HG02642 (cell line): ENCODE measurements at regions not wholly inside any gene's neighbourhood (a gene's known extent, or its start where the extent isn't known, plus 50 kb on each side); places are given as distances from the start of the nearest gene placed in this dataset.

Experiments
- ATAC-seq: cut with Tn5 transposase; IDR thresholded peaks from one replicate; pipeline ENCODE4 v1.9.1; 2021; ENCODE audit warnings: mild to moderate bottlenecking; ENCODE audit not compliant: unreplicated experiment, poor library complexity

DNA sequence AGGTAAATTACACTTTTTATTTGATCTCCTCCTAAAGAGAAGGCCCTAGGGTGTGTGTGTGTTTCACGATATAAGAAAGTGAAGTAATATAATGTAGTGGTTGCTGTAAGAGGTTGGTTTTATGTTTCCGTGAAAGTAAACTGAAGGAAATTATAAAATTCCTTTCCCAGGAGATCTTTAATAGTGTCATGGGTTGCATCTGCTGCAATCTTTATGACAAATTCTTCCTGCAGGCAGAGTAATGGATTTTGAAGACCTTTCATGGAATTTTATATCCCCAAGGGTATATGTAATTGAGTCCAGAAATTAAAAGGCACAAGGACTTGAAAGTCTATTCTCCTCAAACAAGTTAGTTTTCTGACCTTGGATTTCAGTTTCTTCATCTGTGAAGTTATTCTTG is 538.6 kb downstream of the ANKRD50 start:
- ATAC-seq = no peak

DNA sequence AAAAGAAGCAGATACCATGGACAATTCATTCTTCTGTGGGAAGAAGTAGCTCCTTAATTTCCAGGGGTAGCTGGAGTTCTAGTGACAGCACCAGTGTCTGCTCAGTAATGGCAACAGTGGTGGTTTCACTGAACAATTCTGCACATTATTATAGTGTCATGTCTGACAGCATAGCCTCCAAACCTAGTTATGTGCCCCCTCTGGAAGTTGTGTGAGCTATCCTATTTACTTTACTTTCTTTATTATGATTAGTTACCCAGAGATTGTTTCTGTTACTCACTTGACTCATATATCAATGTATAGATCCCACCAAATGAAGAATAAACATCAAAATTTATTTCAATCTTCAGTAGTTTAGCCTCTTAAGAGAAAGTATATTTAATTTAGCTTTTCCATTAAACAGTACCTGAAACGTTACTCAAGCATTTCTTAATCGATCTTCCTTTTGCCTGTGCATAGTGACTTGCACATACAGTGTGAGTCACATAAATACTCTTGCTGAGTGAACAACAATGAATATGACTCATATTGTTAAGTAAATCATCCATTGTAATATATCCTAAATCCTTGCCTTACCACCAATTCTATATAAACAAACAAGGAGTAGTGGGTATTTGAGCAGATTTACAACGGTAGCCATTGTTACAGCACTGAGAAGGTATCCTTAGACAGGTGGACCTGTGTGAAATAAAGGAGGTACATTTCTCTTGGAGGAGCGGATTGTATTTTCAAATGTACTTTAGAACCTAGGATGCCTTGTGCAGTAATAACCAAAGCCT is 534.7 kb downstream of the ANKRD50 start:
- no peak for ATAC-seq

DNA sequence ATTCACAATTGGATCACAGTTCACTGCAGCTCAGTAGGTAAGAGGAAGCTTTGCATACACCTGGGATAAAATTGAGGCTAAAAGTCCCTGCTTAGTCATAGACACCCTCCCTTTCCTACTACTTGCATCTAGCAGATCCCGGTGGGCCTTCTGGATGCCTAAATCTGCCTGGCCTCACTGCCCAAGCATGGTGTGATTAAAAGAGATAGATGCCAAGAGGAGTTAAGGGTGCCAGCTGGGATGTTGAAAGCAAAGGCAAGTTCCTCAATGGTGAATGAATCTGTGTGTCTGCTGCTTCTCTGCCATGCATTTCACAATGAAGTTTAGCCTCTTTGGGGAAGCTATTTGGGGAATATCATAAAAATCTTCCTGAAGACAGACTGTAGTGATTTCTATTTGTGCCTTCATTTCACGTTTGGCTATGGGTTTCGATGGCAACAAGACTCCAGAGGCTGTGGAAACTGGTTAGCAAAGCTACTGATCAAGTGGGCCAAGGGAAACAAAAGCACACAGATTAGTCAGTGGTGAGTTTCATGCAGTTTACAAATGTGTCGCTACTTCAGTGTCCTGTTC is 534.0 kb downstream of the ANKRD50 start:
- no peak for ATAC-seq

DNA sequence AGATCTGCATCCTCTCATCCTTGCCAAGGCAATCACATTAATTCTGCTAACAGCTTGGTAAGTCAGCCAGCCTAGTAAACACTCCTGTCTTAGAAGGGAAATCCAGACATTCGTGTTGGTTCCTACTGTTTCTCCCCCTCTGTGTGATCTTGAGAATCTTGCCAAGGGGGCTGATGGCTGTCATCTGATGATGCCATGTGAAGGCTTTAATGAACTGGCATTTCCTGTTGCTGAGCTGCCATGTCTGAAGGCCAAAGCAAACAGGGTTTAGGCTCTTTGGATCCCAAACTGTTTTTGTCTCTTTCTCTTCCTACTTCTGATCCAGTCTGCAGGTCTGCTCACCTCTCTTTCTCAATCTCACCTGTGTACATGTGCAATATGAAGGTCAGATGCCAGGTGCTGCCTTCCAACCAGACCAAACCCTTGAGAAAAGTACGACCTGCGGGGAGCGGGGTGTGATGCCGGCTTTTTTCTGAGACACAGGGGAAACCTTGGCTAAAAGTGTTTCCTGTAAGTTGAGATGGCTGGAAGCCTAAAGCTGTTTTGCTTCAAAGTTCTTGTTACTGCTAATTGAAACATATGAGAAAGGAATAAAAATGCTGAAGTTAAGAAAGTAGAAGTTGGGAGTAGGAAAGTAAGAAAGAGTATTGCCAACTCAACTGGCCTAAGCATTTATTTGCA is 532.9 kb downstream of the ANKRD50 start:
- ATAC-seq = no peak

DNA sequence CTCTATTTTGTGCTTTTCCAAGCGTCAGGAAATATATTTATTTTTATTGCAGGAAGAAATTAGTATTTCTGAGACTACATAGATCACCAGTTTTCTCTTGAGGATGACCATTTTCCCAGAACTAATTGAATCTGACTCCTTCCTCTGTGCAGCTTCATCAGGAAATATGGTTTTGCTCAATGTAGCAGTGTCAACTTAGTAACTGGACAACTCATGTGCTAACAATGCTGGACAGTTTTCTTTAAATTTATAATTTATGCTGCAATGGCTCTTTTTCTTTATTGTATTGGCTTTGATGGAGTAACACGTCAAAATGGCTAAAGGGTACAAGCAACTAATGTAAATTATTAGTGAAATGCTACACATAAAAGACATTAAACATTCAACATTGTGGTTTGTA is 531.5 kb downstream of the ANKRD50 start:
- ATAC-seq = no peak

DNA sequence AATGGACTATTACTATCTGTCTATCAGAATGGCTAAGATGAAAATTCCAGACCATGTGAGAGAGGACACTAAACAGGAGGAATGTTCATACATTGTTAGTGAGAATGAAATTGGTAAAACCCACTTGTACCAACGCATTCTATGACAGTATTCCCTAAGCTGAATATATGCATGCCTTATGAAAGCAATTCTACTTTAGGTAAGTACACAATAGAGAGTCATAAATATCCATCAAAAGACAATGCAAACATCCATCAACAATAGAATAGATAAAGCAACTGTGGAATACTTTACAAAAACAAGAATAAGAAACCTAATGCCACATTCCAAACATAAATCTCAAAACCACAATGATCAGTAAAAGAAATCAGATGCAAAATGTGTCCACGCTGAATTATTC is 529.3 kb downstream of the ANKRD50 start:
- ATAC-seq = no peak

DNA sequence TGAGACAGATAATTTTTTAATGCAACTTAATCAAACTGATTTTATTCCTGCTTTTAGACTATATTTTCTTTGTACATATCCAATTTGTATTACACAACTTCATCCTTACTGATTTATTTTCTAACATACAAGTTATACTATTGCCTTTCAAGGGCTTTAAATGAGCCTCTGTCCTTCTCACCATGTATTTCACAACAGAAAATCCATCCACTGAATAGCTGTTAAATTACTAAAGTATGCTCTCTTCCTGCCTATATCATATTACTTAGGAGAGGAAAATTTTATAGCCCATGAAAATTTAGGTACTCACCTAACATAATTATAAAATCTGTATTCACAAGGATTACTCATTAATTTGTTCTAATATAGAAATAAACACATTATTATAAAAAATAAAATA is 528.6 kb downstream of the ANKRD50 start:
- no peak for ATAC-seq

DNA sequence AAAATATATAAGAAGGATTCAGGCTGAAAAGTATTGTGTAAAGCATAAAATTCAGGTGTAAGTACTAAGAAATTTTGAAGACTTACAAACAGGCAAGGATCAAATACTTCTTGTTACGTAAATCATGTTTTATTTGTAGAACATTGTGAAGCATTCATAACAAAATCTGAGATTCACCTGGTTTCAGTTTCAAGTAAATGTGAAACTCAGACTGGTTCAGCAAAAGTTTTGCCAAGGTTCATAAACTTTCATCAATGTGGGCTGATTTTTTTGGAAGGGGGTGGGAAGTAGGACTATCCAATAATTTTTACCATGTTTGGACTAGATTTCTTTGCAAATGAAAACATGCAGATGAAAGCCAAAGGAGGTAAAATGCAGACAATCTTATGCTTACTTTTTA is 527.7 kb downstream of the ANKRD50 start:
- no peak for ATAC-seq

DNA sequence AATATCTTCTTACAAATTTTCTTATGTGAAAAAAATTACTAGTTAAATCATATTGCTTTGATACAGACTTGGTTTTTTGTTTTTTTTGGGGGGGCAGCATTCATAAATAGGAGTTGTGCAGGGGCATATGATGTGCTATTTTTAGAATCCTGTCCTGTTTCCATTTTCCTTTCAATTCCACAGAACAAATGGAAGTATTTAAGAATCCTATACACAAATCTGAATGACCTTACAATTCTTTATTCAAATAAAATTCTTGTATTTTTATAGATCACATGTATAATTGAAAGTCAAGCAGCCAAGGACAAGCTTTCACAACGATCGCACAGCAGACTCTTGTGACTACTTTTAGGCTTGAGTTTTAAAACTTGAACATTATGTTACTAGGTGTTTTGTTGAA is 523.9 kb downstream of the ANKRD50 start:
- no peak for ATAC-seq

DNA sequence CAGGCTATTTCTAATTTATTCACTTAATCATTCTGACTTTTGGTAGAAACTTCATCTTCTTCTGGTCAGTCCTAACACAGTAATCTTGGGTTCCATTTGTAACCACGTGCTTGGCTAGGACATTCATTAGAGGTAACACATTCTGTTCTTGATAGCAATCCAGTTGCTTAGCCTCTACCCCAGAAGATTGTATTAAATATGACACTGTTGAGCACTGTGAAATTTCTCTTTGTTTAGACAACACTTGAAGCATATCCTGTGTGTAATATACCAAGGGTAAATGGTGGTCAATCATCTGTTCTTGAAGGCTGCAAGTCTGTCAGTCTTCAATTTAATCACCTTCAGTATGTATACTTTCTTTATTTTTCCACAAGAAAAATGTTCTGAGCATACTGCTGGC is 523.0 kb downstream of the ANKRD50 start:
- ATAC-seq = no peak

DNA sequence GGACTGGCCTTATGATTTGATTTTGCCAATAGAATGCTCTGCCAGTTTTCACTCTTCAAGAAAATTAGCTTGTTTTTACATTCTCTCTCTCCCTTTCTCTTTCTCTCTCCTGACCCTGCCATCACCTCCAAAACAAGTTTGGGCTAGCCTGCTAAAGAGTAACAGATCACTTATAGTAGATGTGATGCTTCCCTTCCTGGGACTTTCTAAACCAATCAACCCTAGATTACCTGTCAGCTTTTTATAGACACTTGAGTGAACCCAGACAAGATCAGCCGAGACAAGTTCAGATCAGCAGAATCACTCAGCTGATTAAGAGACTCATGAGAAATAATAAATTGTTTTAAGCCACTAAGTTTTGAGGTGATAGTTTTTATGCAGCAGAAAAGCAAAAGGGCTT is 521.2 kb downstream of the ANKRD50 start:
- ATAC-seq = no peak

DNA sequence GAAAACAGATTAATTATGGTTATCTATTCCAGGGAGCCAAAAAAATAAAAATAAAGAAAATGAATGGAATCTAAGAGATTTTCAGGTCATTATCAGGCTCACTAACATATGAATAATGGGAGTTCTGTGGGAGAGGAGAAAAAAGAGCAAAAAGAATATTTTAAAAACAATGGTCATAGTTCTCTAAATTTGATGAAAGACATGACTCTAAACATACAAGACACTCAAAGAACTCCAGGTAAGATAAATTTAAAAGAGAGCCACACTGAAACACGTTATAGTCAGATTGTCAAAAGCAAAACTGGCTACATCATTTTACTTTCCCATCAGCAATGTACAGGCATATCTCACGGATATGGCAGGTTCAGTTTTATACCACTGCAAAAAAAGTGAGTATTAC is 520.0 kb downstream of the ANKRD50 start:
- no peak for ATAC-seq

DNA sequence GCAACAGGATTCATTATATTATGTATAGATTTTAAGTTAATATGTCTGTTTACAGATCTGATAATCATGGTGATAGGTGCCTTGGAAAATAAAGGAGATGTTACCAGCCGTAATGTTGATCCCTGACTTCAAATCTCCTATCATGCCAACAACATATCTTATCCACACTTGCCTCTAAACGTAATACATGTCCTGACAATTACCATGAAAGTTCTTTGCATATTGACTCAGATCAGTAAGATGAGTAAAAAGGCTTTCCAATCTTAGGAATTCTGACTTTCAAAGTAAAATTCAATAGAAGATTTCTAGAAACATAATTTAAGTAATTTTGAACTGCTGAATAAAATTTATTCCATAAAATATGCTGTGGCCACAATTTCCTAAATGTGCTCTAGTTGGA is 513.3 kb downstream of the ANKRD50 start:
- no peak for ATAC-seq

DNA sequence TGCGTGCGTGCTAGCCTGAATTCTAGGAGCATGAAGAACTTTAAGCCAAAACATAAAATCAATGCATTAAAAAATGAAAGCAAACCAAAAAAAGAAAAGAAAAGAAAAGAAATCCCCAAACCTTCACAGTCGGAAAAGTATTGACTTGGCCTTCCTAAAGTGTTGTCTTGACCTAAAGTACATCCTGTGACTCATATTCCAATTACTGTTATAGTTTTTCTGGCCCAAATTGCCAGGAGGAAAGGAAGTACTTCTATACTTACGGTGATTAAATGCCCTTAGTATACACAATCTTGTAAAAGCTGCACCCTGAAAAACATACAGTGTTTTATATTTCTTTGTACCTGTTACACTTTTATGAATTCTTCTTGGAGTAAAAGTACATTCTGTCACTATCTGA is 512.8 kb downstream of the ANKRD50 start:
- no peak for ATAC-seq

DNA sequence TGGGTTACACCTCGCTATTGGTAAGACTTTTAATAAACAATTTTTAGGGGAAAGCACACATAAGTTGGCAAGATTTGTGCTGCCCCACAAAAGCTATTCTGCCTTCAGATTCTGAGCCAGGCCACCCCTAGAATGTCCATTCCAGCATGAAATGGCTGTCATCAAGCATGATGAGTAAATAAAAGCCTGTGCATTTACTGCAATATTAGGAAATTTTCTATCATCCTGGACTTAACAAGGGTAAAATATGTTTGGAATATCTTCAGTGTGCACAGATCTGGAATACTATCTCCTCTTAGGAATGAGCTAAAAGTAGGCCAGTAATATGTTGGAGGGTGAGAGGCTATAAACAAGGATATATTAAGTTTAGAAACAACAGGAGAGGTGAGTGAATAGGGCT is 510.9 kb downstream of the ANKRD50 start:
- ATAC-seq = no peak

DNA sequence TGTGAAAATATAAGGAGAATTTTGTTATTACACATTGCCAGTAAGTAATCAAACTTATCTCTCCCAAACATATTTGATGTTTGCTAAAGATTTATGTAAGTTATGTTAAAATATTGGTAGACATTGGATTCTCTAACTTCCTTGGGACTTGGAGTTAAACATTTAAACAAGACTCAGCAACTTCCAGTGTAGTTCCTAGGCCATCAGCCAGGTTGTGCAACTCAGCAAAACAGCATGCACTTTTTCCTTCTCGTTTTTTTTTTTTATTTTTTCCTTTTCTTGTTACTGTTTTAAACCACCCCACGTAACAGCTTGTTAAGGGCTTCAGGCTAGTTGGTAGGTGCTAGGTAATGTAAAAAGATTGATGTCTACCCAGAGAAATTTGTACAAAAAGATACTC is 510.4 kb downstream of the ANKRD50 start:
- no peak for ATAC-seq

DNA sequence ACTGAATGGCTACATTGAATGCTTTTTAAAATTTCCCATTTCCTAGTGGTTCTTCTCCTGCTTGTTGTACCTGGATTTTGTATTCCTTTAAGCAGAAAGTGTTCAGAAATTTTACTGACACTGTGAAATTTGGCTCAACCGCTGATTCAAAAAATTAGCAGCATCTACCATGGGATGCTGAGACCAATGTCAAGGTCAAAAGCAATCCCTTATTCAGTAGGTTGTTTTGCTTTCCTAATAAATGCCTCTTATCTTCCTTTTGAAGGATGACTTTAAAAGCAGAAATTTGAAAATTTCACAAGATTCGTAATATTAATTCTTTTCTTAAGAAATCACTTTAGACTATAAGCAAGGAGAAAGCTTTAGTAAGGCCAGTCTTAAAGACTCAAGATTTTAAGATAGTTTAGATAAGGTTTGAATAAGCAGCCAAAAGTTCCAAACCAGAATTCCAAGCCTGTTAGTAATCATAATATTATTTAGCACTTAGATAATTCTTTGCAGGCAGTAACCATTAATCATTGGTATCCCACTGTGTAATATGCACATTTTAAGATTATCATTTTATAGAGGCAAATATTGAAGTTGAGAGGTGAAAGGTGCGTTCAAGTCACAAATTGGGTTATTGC is 508.8 kb downstream of the ANKRD50 start:
- no peak for ATAC-seq

DNA sequence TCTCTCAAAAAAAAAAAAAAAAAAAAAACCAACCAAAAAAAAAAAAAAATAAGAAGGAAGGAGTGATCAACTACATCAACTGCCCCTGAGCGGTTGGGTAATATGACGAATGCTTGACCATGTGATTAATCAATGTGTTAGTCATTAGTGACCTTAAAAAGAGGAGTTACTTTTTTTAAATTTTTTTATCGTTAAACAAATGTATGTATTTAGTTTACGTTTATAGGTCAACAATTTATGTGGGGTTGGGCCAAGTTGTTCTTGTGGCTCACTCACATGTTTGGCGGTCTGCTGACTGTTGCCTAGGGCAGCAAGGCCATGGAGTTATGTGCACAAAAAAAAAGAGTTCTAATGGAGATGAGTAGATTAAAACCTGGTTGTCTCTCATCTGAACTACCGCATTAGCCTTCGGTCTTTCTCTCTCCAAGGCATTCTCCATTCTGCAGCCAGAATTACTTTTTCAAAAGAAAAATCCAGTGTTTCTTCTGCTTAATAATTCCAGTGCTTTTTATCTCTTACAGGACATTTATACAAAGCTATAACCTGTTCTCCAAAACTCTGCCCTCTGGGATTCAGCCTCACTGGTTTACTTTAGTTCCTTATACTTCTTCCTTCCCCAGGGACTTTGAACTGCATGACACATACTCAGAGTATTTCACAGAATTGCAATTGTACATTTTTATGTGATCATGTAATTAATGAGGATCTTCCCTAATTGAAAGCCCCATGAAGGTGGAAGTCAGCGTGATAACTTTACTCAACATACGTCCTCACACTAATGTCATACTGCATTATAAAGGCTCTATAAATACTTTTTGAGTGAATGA is 505.5 kb downstream of the ANKRD50 start:
- ATAC-seq = no peak

DNA sequence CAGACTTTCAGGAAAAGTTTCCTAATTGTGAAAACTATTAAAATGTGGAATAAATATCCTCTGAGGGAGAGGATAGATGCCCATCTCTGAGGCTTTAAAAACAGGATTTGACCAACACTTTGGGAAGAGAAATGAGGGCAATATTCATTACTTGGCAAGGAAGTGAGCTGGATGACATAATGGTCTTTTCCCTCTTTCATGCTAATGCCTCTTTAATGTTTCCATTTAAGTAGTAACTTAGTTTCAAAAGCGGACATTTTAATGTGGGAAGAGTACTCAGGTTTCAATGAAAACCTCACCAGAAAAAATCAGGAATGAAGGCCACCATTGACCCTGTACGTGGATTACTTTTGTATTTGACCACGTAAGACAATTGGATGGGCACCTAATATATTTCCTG is 503.3 kb downstream of the ANKRD50 start:
- ATAC-seq = no peak

DNA sequence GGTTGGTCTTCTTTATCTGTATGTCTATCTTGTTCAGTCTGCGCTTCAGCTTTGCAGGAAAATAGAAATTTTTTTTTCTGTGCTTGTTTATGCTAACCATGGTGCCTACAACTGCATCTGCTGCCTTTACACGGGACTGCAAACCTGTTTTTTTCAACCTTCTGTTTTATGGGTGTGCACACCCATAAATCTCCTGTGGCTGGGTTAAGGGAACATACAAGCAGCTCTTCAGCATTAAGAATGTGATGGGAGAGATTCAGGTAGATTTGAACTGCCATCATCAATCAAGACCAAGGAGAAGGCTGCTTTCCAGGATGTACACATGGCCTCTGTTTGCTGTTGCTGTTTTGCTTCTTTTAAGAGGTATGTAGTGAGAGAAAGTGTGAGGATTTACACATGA is 502.9 kb downstream of the ANKRD50 start:
- ATAC-seq = no peak

DNA sequence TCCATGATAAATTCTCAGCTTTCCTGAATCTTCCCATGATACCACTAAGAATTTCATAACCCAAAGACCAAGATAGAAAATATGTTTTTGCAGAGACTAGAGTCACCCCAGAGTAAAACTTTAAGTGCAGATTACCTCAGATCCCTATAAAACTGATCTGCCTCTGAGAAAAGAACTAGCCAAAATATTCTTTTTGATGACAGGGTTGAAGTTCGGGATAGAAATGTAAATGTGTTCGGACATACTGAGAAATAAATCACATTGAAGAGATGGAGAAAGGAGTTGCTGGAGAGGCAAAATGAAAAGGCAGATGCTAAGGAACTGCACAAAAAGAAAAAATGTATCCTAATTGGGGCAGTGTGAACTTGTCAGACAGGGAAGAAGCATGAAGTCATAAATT is 501.8 kb downstream of the ANKRD50 start:
- ATAC-seq = no peak
